ENCODE measurements at regions not wholly inside any gene's neighbourhood (a gene's known extent, or its start where the extent isn't known, plus 50 kb on each side); places are given as distances from the start of the nearest gene placed in this dataset.
"Not testable (repeated sequence)": the region's sequence is repeated elsewhere in the genome, so short reads cannot be mapped to it uniquely, and the experiment has no call there.

DNA sequence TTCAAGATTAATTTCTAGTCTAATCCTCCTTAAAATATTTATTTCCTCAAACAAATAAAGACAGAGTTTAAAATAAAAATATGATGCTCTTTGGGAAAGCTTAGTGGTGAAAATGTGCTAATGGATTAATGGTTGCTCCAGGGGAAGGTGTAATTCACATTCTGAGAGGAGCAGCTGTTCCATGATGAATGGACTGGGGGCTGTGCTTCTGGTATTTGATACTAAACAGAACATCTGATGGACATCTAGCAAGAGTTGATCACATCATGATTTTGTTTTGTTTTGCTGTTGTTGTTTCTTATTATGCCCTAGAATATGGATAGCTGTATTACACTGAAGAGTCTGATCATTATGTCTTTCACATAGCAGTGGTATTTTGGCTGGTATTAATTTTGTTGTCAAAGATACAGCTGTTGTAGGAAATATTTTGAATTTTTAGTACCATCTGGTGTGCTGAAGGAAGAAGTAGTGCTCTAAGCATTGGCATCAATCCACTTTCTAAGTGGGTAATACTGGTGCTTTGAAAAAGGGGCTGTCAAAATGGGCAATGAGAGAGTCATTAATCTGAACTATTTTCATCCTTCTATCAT is 296.4 kb downstream of the ADAMTS20 start:
- DNase-seq (ENCODE audit: extremely low read depth, low read depth) = no peak

- no peak for DNase-seq (ENCODE audit: extremely low read depth, low read depth)
These were observed 299.4 kb downstream of the ADAMTS20 start for GRCh38 chr12:43252585-43252984.

DNA sequence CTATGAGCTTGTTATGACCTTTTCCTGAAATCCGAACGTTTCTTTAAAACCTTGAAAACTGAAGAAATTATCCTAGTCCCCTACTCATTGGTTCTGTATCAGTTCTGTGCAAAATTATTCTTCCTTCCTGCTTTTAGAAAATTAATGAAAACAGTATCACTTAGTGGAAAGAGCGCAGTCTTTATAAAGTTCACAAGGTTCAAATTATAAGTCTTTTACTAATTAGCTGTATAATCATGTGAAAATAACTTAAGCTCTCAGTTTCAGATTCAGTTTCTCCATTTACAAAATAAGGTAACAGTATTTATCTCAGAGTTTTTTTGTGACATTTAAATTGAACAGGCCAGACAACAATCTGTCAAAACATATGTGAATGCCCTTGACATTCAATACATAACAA is 306.1 kb downstream of the ADAMTS20 start:
- DNase-seq (ENCODE audit: extremely low read depth, low read depth) = no peak

DNA sequence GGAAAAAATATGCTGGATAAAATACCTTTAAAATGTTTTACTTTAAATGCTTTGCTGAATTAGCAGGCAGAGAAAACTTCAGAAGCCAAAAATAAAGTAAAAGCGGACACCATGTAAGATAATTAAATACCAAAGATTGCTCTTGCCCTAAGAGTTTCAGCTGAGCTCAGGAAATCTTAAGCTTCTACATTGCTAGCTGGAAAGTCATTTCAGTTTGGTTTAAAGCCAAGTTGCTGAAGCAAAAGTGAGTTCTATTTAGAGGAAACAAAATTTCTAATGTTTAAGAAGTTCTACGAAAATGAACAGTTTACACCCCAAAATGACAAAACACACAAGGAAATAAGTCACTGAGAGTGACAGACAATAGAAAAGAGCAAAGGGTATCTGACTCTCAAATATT is 310.0 kb downstream of the ADAMTS20 start:
- DNase-seq (ENCODE audit: extremely low read depth, low read depth) = no peak

DNA sequence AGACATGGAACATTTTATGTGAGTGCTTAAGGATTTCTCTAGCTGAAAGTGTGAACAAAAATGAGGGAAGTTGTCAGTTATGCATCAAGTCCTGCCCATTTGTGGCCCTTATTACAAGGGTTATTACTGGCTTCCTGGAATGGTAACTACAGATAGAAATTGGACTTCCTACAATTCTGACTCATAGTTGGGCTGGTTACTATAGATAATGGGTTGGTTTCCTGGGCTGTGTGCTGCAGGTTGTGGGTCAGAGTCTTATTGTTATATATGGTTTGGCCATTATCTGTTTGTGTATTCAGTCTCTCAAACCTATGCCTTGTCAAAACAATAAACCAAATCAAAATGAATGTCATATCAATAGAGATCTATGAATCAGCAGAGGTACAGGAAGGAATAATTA is 313.7 kb downstream of the ADAMTS20 start:
- no peak for DNase-seq (ENCODE audit: extremely low read depth, low read depth)

DNA sequence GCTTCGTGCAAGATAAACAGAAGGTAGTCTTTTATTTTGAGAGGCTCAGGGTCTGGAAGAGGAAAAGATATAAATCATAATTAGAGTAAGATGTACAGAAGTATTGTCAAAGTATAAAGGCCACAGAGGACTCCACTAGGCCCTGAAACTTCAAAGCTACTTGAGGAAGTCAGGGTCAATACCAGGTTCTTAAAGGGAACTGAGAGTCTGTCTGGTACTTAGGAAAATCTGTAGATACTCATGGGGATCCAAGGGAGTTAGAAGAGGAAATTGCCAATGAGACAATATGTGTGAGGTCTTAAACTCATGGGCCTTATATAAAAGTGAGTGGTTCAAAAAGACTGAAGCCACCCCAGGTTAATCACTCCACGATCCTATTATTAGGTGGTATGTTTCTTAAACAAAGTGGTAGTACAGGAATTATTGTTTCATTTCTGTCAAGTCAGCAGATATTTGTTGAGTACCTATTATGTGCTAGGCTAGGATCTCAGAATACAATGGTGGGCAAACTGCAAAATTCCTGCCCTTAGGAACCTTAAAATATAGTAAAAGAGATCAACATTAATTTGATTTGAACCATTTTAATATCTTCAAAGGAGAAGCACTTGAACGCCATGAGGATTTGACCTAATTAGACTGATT is 314.6 kb downstream of the ADAMTS20 start:
- DNase-seq (ENCODE audit: extremely low read depth, low read depth) = no peak

GRCh38 chr12:43235721-43236120 is 316.3 kb downstream of the ADAMTS20 start:
- no peak for DNase-seq (ENCODE audit: extremely low read depth, low read depth)

DNA sequence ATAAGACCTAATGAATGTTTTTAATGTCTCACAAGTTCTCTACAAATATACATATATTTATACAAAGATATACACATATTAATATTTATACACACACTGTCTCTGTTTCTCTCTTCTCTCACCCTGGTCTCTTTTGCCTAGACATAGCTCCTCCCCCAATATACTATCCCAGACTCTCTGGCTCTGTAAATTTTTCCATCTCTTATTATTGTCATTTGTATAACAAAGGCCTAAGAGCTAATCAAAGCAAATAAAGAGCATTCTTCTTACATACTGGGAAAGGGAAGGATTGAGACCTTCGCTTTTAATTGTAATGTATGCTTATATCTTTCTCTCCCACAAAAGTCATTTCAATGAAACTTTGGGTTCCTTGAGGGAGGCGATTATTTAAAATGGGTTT is 318.1 kb downstream of the ADAMTS20 start:
- DNase-seq (ENCODE audit: extremely low read depth, low read depth) = no peak

DNA sequence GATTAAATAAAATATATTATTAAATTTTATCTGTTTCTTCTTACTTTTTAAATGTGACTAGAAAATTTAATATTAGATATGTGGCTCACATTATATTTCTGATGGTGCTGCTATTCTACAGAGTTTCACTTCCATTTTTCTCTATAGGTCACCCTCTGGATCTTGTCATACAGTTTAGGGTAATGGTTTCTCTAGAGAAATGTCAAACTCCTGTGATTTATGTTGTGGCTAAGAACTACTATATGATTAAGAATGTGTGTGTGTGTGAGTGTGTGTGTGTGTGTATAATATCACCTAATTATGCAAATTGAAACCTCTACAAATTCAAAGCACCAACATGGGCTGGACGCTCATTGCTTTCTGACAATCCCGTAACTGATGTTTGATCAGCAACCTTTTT is 325.9 kb downstream of the ADAMTS20 start:
- no peak for DNase-seq (ENCODE audit: extremely low read depth, low read depth)

DNA sequence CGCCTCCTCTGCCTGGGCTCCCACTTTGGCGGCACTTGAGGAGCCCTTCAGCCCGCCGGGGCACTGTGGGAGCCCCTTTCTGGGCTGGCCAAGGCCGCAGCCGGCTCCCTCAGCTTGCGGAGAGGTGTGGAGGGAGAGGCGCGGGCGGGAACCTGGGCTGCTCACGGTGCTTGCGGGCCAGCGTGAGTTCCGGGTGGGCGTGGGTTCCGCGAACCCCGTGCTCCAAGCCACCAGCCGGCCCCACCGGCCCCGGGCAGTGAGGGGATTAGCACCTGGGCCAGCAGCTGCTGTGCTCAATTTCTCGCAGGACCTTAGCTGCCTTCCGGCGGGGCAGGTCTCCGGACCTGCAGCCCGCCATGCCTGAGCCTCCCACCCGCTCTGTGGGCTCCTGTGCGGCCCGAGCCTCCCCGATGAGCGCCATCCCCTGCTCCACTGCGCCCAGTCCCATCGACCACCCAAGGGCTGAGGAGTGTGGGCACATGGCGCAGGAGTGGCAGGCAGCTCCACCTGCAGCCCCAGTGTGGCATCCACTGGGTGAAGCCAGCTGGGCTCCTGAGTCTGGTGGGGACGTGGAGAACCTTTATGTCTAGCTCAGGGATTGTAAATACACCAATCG is 327.7 kb downstream of the ADAMTS20 start:
- not testable (repeated sequence) for DNase-seq (ENCODE audit: extremely low read depth, low read depth)

GRCh38 chr12:43222796-43223195 is 329.2 kb downstream of the ADAMTS20 start:
- DNase-seq (ENCODE audit: extremely low read depth, low read depth) = no peak

DNA sequence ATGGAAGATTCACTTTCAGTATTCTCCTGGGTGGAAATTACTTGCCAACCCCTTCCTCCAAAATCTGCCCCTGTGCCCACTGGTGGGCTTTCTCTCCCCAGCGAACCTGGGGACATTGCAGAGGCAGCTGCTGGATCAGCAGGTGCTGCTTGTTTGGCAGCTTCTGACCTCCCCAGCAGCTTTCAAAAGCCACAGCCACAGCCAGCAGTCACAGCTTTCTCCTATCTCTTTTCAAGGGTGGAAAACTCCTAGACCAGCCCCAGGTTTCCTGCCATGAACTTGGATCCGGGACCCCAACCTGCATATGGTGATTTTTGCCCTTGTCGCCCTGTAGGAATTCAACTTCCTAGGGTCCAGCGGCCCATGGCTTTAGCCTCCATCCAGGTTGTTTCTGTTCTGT is 330.8 kb downstream of the ADAMTS20 start:
- DNase-seq (ENCODE audit: extremely low read depth, low read depth) = no peak

DNA sequence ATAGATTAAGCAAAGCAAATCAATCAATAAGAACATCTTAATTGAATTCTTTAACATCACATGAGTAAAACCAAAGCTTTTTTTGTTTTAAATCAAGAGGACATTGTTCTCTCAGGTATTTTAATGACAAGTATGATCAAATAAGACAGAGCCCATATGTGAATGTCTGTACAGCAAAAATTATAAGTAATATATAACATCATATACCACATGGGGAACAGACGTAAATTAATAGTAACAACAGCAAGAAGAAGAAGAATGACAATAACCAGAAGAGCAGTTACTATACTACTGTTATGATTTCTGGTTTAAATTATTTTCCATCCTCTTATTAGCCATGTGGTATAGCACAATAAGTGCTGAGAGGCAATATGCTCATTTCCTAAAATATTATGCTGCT is 335.5 kb downstream of the ADAMTS20 start:
- DNase-seq (ENCODE audit: extremely low read depth, low read depth) = no peak

GRCh38 chr12:43214166-43214565 is 337.8 kb downstream of the ADAMTS20 start:
- DNase-seq (ENCODE audit: extremely low read depth, low read depth) = no peak

GRCh38 chr12:43213608-43214007 is 338.4 kb downstream of the ADAMTS20 start:
- DNase-seq (ENCODE audit: extremely low read depth, low read depth) = no peak

- DNase-seq (ENCODE audit: extremely low read depth, low read depth) = no peak
These were observed 341.4 kb downstream of the ADAMTS20 start for GRCh38 chr12:43210485-43211192.

DNA sequence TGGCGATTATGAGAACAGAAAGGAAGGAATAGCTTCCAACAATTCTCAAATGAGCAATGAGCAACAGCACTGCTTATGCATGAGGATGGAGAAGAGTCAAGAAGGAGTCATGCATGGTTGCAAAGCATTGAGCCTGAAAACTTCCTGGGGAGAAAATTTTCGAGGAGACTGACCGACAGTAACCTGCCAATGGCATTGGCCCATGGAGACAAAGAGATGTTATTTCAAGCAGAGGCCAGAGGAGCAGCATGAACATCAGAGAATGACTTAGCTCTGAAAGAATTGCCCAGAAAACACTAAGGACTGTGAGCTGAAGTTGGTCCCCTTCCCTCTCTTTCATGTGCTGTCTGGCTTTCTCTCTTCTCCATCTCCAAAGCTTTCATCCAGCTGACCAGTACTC is 343.4 kb downstream of the ADAMTS20 start:
- no peak for DNase-seq (ENCODE audit: extremely low read depth, low read depth)

DNA sequence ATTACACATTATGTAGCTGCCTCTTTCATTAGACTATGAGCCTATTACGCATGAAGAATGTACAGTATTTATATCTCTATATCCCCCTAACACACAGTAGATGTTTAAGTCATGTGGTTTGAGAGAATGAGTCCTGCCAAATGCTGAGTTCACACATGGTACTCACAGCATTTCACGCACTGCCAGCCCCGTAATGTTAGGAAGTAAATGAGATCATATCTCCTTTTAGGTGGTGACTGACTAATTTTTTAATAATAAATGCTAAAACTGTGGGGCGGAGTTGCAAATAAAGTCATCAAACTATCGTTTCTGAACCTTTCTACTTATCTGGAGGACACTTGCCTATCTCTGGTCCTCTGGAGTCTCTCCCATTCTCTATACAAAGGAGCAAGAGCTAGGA is 343.8 kb downstream of the ADAMTS20 start:
- DNase-seq (ENCODE audit: extremely low read depth, low read depth) = no peak

GRCh38 chr12:43206396-43206795 is 345.6 kb downstream of the ADAMTS20 start:
- no peak for DNase-seq (ENCODE audit: extremely low read depth, low read depth)

- no peak for DNase-seq (ENCODE audit: extremely low read depth, low read depth)
These were observed 353.4 kb downstream of the ADAMTS20 start for GRCh38 chr12:43198608-43199007.

- no peak for DNase-seq (ENCODE audit: extremely low read depth, low read depth)
These were observed 355.6 kb downstream of the ADAMTS20 start for GRCh38 chr12:43196268-43196907.
